ENCODE measurements at regions not wholly inside any gene's neighbourhood (a gene's known extent, or its start where the extent isn't known, plus 50 kb on each side); places are given as distances from the start of the nearest gene placed in this dataset.

DNA sequence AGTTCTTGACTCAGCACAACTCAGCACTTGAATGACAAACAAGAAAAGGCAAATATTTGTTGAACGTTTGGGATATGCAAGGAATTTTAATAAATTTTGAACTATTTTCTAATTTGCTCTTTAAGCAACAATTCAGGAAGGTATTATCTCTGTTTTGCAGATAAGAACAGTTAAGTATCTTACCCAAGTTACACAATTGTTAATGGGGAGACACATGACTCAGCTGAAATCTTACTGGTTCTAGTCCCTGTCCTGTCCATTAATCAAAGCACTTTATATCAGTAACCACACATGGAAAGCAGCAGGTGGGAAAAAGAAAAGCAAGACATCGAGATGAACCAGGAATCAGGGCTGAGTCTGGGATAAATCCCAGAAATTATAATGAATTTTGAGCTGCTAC, 493.9 kb upstream of the PIK3C3 start:
- TF ChIP-seq BHLHE40 (IDR thresholded peaks at IDR 0.05; ENCODE audit: borderline replicate concordance) (no peak), ELF4 (IDR thresholded peaks at IDR 0.05) (no peak), HDGF (IDR thresholded peaks at IDR 0.05; ENCODE audit: borderline replicate concordance) (no peak), CTBP1 (IDR thresholded peaks at IDR 0.05; ENCODE audit: borderline replicate concordance) (no peak), FOXM1 (IDR thresholded peaks at IDR 0.05; ENCODE audit: borderline replicate concordance) (no peak), TARDBP (IDR thresholded peaks at IDR 0.05) (no peak), FOXA1 (IDR thresholded peaks at IDR 0.05) (no peak), ARNT (IDR thresholded peaks at IDR 0.05) (no peak), SP1 (IDR thresholded peaks at IDR 0.05) (no peak), SUZ12 (IDR thresholded peaks at IDR 0.05) (no peak), FOXK2 (IDR thresholded peaks at IDR 0.05) (no peak), ZNF384 (IDR thresholded peaks at IDR 0.05) (no peak), NFRKB (IDR thresholded peaks at IDR 0.05) (no peak)
- TF ChIP-seq, protein P1, sequence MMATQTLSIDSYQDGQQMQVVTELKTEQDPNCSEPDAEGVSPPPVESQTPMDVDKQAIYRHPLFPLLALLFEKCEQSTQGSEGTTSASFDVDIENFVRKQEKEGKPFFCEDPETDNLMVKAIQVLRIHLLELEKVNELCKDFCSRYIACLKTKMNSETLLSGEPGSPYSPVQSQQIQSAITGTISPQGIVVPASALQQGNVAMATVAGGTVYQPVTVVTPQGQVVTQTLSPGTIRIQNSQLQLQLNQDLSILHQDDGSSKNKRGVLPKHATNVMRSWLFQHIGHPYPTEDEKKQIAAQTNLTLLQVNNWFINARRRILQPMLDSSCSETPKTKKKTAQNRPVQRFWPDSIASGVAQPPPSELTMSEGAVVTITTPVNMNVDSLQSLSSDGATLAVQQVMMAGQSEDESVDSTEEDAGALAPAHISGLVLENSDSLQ (IDR thresholded peaks at IDR 0.05), result no peak

Data from HEK293T (cell line).